ENCODE measurements at regions not wholly inside any gene's neighbourhood (a gene's known extent, or its start where the extent isn't known, plus 50 kb on each side); places are given as distances from the start of the nearest gene placed in this dataset.
A peak's percentile ranks its signal among the peaks of the same experiment; 100 is the strongest.

GRCh38 chrX:140848800-140849199 lies 139.2 kb downstream of the LINC00632 start:
- no peak for DNase-seq

GRCh38 chrX:140860718-140861117 lies 141.7 kb upstream of the SPANXB1 start:
- DNase-seq = no peak

GRCh38 chrX:140866446-140866845 lies 135.9 kb upstream of the SPANXB1 start:
- DNase-seq = no peak

GRCh38 chrX:140912606-140913005 lies 89.8 kb upstream of the SPANXB1 start:
- DNase-seq = no peak

- DNase-seq = no peak
These were observed 88.4 kb upstream of the SPANXB1 start for GRCh38 chrX:140913802-140914501.

- DNase-seq = no peak
These were observed 85.5 kb upstream of the SPANXB1 start for GRCh38 chrX:140916872-140917271.

GRCh38 chrX:140917354-140918115 lies 84.9 kb upstream of the SPANXB1 start:
- no peak for DNase-seq

GRCh38 chrX:140918398-140919038 lies 83.9 kb upstream of the SPANXB1 start:
- DNase-seq = peak; percentile 59

GRCh38 chrX:140920416-140920815 lies 82.0 kb upstream of the SPANXB1 start:
- no peak for DNase-seq

- DNase-seq = no peak
These were observed 79.3 kb upstream of the SPANXB1 start for GRCh38 chrX:140923118-140923517.

- no peak for DNase-seq
These were observed 73.7 kb upstream of the SPANXB1 start for GRCh38 chrX:140928739-140929138.

- DNase-seq = no peak
These were observed 69.4 kb upstream of the SPANXB1 start for GRCh38 chrX:140933016-140933415.

GRCh38 chrX:140933874-140934655 lies 68.3 kb upstream of the SPANXB1 start:
- no peak for DNase-seq

- DNase-seq = no peak
These were observed 58.9 kb upstream of the SPANXB1 start for GRCh38 chrX:140943513-140943912.

- no peak for DNase-seq
These were observed 57.7 kb upstream of the SPANXB1 start for GRCh38 chrX:140944710-140945109.

- no peak for DNase-seq
These were observed 53.6 kb upstream of the SPANXB1 start for GRCh38 chrX:140948827-140949226.

GRCh38 chrX:140949233-140949632 lies 53.2 kb upstream of the SPANXB1 start:
- DNase-seq = no peak
